WTC11 (cell line): ENCODE measurements at regions not wholly inside any gene's neighbourhood (a gene's known extent, or its start where the extent isn't known, plus 50 kb on each side); places are given as distances from the start of the nearest gene placed in this dataset.

Source experiments
- ATAC-seq: fragments of 200-7000 bp; cut with Tn5 transposase; 2 replicates; pipeline ENCODE4 v1.10.0; 2021; ENCODE audit warnings: mild to moderate bottlenecking, moderate library complexity
- CTCF ChIA-PET: fragments of 300-600 bp; sonication (Branson Sonifier 250); formaldehyde crosslinking; loops from one replicate; lab custom pipeline; 2021; ENCODE audit warnings: antibody characterized with exemption; lab: Charles Lee
- POLR2A ChIA-PET: fragments of 350-600 bp; sonication (Branson Sonifier 250); formaldehyde crosslinking; loops from one replicate; lab custom pipeline; 2021; ENCODE audit warnings: antibody characterized with exemption; lab: Charles Lee
- DNase-seq: peaks from one replicate; pipeline ENCODE4 v3.0.0; 2021; ENCODE audit warnings: low spot score
- H3K27ac Mint-ChIP-seq: 2 replicates; pipeline ENCODE4 v1.8.0; 2021; ENCODE audit warnings: mixed read lengths
- H3K27me3 Mint-ChIP-seq: 2 replicates; pipeline ENCODE4 v1.8.0; 2021; ENCODE audit warnings: low read depth, mild to moderate bottlenecking, moderate library complexity, mixed read lengths
- H3K36me3 Mint-ChIP-seq: 2 replicates; pipeline ENCODE4 v1.8.0; 2021; ENCODE audit warnings: mixed read lengths
- H3K4me1 Mint-ChIP-seq: 2 replicates; pipeline ENCODE4 v1.8.0; 2022; ENCODE audit warnings: mixed read lengths
- H3K4me3 Mint-ChIP-seq: 2 replicates; pipeline ENCODE4 v1.8.0; 2021; ENCODE audit warnings: mild to moderate bottlenecking, moderate library complexity, mixed read lengths
- H3K9me3 Mint-ChIP-seq: 2 replicates; pipeline ENCODE4 v1.8.0; 2021; ENCODE audit warnings: mixed read lengths
- EMX1 ChIP-seq: fragments of 250-450 bp; sonication (Bioruptor Pico); IDR thresholded peaks from 2 replicates; pipeline ENCODE4 v1.8.0; 2021; ENCODE audit warnings: mild to moderate bottlenecking
- ETV6 ChIP-seq: sonication (generic); formaldehyde crosslinking; IDR thresholded peaks from 2 replicates; pipeline ENCODE4 v1.8.1; 2022; ENCODE audit warnings: mild to moderate bottlenecking, missing genetic modification reagents
- FOXP1 ChIP-seq: sonication (generic); formaldehyde crosslinking; IDR thresholded peaks from 2 replicates; pipeline ENCODE4 v1.8.0; 2022; ENCODE audit warnings: missing genetic modification reagents, mild to moderate bottlenecking, moderate library complexity, borderline replicate concordance
- GABPB1 ChIP-seq: sonication (generic); formaldehyde crosslinking; IDR thresholded peaks from 2 replicates; pipeline ENCODE4 v1.8.1; 2023; ENCODE audit warnings: mild to moderate bottlenecking, missing genetic modification reagents
- GRHL2 ChIP-seq: fragments of 250-450 bp; sonication (Bioruptor Pico); IDR thresholded peaks from 2 replicates; pipeline ENCODE4 v1.8.0; 2022; ENCODE audit warnings: mild to moderate bottlenecking, moderate library complexity; ENCODE audit not compliant: insufficient replicate concordance, severe bottlenecking
- NFATC4 ChIP-seq: fragments of 250-450 bp; sonication (Bioruptor Pico); IDR thresholded peaks from 2 replicates; pipeline ENCODE4 v1.9.0; 2021; ENCODE audit warnings: mild to moderate bottlenecking
- NFYB ChIP-seq: sonication (generic); formaldehyde crosslinking; conservative IDR thresholded peaks from 2 replicates; pipeline ENCODE4 v1.8.0; 2022; ENCODE audit warnings: low read depth, missing genetic modification reagents
- NR3C1 ChIP-seq: sonication (generic); formaldehyde crosslinking; conservative IDR thresholded peaks from 2 replicates; pipeline ENCODE4 v1.8.1; 2023; ENCODE audit warnings: low read depth, mild to moderate bottlenecking, missing genetic modification reagents
- RELA ChIP-seq: sonication (generic); formaldehyde crosslinking; IDR thresholded peaks from 2 replicates; pipeline ENCODE4 v1.8.1; 2022; ENCODE audit warnings: missing genetic modification reagents, mild to moderate bottlenecking, borderline replicate concordance
- TP53 ChIP-seq: sonication (generic); formaldehyde crosslinking; IDR thresholded peaks from 2 replicates; pipeline ENCODE4 v1.8.1; 2023; ENCODE audit warnings: mild to moderate bottlenecking, missing genetic modification reagents
- ZBTB21 ChIP-seq: sonication (generic); formaldehyde crosslinking; IDR thresholded peaks from 2 replicates; pipeline ENCODE4 v1.8.1; 2023; ENCODE audit warnings: mild to moderate bottlenecking, missing genetic modification reagents, borderline replicate concordance
- ZNF121 ChIP-seq: sonication (generic); formaldehyde crosslinking; IDR thresholded peaks from 2 replicates; pipeline ENCODE4 v1.8.0; 2023; ENCODE audit warnings: missing genetic modification reagents
- ZNF317 ChIP-seq: sonication (generic); formaldehyde crosslinking; IDR thresholded peaks from 2 replicates; pipeline ENCODE4 v1.8.1; 2023; ENCODE audit warnings: low read depth, mild to moderate bottlenecking, moderate library complexity, missing genetic modification reagents, borderline replicate concordance
- ZNF396 ChIP-seq: fragments of 250-450 bp; sonication (Bioruptor Pico); IDR thresholded peaks from 2 replicates; pipeline ENCODE4 v1.8.0; 2021; ENCODE audit warnings: mild to moderate bottlenecking, moderate library complexity, borderline replicate concordance
- ZNF416 ChIP-seq: fragments of 250-450 bp; sonication (Bioruptor Pico); IDR thresholded peaks from 2 replicates; pipeline ENCODE4 v1.9.0; 2021; ENCODE audit warnings: mild to moderate bottlenecking, inconsistent platforms
- ZNF671 ChIP-seq: fragments of 250-450 bp; sonication (Bioruptor Pico); IDR thresholded peaks from 2 replicates; pipeline ENCODE4 v1.8.0; 2021; ENCODE audit warnings: mild to moderate bottlenecking
- TF ChIP-seq, protein P1 (sequence below): fragments of 250-450 bp; sonication (Bioruptor Pico); conservative IDR thresholded peaks from 2 replicates; pipeline ENCODE4 v1.9.0; 2021; ENCODE audit warnings: mild to moderate bottlenecking
- TF ChIP-seq, protein P2 (sequence below): sonication (generic); formaldehyde crosslinking; conservative IDR thresholded peaks from 2 replicates; pipeline ENCODE4 v1.8.1; 2022; ENCODE audit warnings: mild to moderate bottlenecking, missing genetic modification reagents
- TF ChIP-seq, protein P3 (sequence below): sonication (generic); formaldehyde crosslinking; IDR thresholded peaks from 2 replicates; pipeline ENCODE4 v1.8.1; 2023; ENCODE audit warnings: mild to moderate bottlenecking, missing genetic modification reagents
- TF ChIP-seq, protein P4 (sequence below): sonication (generic); formaldehyde crosslinking; IDR thresholded peaks from 2 replicates; pipeline ENCODE4 v1.8.0; 2022; ENCODE audit warnings: mild to moderate bottlenecking, missing genetic modification reagents
- TF ChIP-seq, protein P5 (sequence below): fragments of 250-450 bp; sonication (Bioruptor Pico); IDR thresholded peaks from 2 replicates; pipeline ENCODE4 v1.9.0; 2021; ENCODE audit warnings: moderate library complexity, mild to moderate bottlenecking, inconsistent platforms, borderline replicate concordance
- TF ChIP-seq, protein P6 (sequence below): sonication (generic); formaldehyde crosslinking; IDR thresholded peaks from 2 replicates; pipeline ENCODE4 v1.8.1; 2023; ENCODE audit warnings: mild to moderate bottlenecking, missing genetic modification reagents, moderate library complexity
- TF ChIP-seq, protein P7 (sequence below): sonication (generic); formaldehyde crosslinking; IDR thresholded peaks from 2 replicates; pipeline ENCODE4 v1.8.1; 2022; ENCODE audit warnings: missing genetic modification reagents, borderline replicate concordance
- TF ChIP-seq, protein P8 (sequence below): sonication (generic); formaldehyde crosslinking; IDR thresholded peaks from 2 replicates; pipeline ENCODE4 v1.8.1; 2022; ENCODE audit warnings: low read depth, missing genetic modification reagents, borderline replicate concordance

DNA sequence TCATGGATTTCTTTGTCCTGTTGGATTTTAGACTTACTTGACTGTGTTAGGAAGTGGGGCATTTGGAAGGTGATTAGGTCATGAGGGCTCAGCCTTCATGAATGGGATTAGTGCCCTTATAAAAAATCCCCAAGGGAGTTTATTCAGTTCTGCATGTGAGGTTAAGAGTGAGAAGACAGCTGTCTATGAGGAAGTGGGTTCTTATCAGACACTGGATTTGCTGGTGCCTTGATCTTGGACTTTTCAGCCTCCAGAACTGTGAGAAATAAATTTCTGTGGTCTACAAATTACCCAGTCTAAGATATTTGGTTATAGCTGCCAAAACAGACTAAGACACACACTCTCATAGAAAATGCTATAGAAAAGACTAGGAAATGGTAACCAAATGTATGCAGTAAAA, 724.7 kb upstream of the FZD8 start:
- Mint-ChIP-seq H3K27ac (no peak overlapping the region), H3K36me3 (no peaks in the 10 kb centered on the region), H3K4me3 (no peak overlapping the region), H3K9me3 (peaks cover 4% of the 10 kb centered on the region; the same call in 1 of the 2 replicates), H3K27me3 (no peaks in the 10 kb centered on the region; the same call in 1 of the 2 replicates)
- ChIA-PET CTCF (no interaction called here), POLR2A (interaction anchor here (0.6 kb wide), 1 partner anchor 274 kb away, joined by 9 read pairs; no protein-coding TSS in a partner anchor)
- ATAC-seq (no peak), DNase-seq (no peak)
- TF ChIP-seq ZNF396 (CRISPR knock-in tag) (no peak), FOXP1 (CRISPR knock-in tag) (no peak), NFYB (CRISPR knock-in tag) (no peak), TP53 (CRISPR knock-in tag) (no peak), ZNF671 (CRISPR knock-in tag) (no peak), NR3C1 (no peak), ZBTB21 (CRISPR knock-in tag) (no peak)
- TF ChIP-seq, protein P1, sequence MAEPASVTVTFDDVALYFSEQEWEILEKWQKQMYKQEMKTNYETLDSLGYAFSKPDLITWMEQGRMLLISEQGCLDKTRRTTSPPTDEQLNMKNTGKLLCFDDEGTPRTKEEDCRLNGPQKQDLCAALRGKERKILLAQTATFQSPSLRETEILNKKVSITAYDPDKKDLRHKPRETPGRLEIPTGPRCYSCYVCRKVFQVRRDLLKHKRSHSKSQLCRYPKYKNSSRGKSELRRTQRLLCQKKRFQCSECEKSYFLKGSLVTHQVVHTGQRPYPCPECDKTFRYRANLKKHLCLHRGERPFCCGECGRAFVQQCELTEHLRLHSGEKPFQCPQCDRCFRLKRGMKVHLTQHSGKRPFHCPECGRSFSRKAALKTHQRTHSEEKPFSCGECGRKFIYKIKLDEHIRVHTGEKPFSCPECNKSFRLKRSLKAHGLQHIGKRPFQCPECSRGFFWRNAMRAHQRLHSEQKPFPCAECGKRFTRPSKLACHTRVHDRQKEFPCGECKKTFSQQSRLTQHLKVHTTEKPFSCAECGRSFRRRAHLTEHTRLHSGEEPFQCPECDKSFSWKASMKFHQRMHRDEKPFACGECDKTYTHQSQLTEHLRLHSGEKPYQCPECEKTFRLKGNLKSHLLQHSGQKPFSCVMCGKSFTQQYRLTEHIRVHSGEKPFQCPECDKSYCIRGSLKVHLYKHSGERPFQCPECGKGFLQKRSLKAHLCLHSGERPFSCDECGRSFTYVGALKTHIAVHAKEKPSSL, result no peak
- TF ChIP-seq, protein P2, sequence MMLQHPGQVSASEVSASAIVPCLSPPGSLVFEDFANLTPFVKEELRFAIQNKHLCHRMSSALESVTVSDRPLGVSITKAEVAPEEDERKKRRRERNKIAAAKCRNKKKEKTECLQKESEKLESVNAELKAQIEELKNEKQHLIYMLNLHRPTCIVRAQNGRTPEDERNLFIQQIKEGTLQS, result no peak
- TF ChIP-seq, protein P3, sequence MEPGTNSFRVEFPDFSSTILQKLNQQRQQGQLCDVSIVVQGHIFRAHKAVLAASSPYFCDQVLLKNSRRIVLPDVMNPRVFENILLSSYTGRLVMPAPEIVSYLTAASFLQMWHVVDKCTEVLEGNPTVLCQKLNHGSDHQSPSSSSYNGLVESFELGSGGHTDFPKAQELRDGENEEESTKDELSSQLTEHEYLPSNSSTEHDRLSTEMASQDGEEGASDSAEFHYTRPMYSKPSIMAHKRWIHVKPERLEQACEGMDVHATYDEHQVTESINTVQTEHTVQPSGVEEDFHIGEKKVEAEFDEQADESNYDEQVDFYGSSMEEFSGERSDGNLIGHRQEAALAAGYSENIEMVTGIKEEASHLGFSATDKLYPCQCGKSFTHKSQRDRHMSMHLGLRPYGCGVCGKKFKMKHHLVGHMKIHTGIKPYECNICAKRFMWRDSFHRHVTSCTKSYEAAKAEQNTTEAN (CRISPR knock-in tag), result no peak
- TF ChIP-seq, protein P4, sequence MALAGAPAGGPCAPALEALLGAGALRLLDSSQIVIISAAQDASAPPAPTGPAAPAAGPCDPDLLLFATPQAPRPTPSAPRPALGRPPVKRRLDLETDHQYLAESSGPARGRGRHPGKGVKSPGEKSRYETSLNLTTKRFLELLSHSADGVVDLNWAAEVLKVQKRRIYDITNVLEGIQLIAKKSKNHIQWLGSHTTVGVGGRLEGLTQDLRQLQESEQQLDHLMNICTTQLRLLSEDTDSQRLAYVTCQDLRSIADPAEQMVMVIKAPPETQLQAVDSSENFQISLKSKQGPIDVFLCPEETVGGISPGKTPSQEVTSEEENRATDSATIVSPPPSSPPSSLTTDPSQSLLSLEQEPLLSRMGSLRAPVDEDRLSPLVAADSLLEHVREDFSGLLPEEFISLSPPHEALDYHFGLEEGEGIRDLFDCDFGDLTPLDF (CRISPR knock-in tag), result no peak
- TF ChIP-seq, protein P5, sequence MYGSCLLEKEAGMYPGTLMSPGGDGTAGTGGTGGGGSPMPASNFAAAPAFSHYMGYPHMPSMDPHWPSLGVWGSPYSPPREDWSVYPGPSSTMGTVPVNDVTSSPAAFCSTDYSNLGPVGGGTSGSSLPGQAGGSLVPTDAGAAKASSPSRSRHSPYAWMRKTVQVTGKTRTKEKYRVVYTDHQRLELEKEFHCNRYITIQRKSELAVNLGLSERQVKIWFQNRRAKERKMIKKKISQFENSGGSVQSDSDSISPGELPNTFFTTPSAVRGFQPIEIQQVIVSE (CRISPR knock-in tag), result no peak
- TF ChIP-seq, all 79 proteins: peak for 0
- H3K4me1 Mint-ChIP-seq, result no peaks in the 10 kb centered on the region

DNA sequence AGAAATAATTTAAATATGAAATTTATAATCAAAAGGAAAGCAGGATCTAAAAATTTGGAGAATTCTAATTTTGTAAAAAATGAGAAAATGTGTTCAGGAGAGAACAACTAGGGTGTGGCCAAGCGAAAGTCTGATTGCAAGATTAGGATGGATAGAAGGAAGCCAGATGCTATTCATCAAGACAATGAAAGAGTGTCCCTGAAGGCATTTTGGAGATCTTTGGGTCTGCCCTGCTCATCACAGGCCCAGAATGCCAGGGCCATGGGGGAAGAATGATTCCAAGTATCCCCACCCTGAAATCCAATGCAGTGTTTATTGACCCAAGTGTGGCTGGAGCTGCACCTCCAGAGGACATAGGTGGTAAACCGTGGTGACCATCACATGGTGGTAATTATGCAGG, 724.0 kb upstream of the FZD8 start:
- peaks cover 4% of the 10 kb centered on the region; the same call in 1 of the 2 replicates for H3K9me3 Mint-ChIP-seq
- TF ChIP-seq GRHL2 (CRISPR knock-in tag) (no peak), ETV6 (CRISPR knock-in tag) (no peak), FOXP1 (CRISPR knock-in tag) (no peak), ZNF121 (no peak), EMX1 (CRISPR knock-in tag) (no peak), RELA (CRISPR knock-in tag) (no peak), GABPB1 (no peak), NFATC4 (CRISPR knock-in tag) (no peak), ZNF317 (CRISPR knock-in tag) (no peak), ZNF416 (no peak)
- TF ChIP-seq, protein P6, sequence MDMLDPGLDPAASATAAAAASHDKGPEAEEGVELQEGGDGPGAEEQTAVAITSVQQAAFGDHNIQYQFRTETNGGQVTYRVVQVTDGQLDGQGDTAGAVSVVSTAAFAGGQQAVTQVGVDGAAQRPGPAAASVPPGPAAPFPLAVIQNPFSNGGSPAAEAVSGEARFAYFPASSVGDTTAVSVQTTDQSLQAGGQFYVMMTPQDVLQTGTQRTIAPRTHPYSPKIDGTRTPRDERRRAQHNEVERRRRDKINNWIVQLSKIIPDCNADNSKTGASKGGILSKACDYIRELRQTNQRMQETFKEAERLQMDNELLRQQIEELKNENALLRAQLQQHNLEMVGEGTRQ (CRISPR knock-in tag), result no peak
- TF ChIP-seq, protein P7, sequence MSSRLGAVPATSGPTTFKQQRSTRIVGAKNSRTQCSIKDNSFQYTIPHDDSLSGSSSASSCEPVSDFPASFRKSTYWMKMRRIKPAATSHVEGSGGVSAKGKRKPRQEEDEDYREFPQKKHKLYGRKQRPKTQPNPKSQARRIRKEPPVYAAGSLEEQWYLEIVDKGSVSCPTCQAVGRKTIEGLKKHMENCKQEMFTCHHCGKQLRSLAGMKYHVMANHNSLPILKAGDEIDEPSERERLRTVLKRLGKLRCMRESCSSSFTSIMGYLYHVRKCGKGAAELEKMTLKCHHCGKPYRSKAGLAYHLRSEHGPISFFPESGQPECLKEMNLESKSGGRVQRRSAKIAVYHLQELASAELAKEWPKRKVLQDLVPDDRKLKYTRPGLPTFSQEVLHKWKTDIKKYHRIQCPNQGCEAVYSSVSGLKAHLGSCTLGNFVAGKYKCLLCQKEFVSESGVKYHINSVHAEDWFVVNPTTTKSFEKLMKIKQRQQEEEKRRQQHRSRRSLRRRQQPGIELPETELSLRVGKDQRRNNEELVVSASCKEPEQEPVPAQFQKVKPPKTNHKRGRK, result no peak
- TF ChIP-seq, protein P8, sequence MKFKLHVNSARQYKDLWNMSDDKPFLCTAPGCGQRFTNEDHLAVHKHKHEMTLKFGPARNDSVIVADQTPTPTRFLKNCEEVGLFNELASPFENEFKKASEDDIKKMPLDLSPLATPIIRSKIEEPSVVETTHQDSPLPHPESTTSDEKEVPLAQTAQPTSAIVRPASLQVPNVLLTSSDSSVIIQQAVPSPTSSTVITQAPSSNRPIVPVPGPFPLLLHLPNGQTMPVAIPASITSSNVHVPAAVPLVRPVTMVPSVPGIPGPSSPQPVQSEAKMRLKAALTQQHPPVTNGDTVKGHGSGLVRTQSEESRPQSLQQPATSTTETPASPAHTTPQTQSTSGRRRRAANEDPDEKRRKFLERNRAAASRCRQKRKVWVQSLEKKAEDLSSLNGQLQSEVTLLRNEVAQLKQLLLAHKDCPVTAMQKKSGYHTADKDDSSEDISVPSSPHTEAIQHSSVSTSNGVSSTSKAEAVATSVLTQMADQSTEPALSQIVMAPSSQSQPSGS, result no peak
- TF ChIP-seq, all 79 proteins: peak for 0
- no peak for ATAC-seq
- no peak for DNase-seq
- H3K27ac Mint-ChIP-seq, result no peak overlapping the region
- H3K36me3 Mint-ChIP-seq, result no peaks in the 10 kb centered on the region
- no peaks in the 10 kb centered on the region for H3K27me3 Mint-ChIP-seq
- H3K4me1 Mint-ChIP-seq, result no peaks in the 10 kb centered on the region
- CTCF ChIA-PET, result no interaction called here
- POLR2A ChIA-PET, result interaction anchor here (0.5 to 0.6 kb wide), 2 partner anchors 263 to 275 kb away, joined by 3 to 9 read pairs; no protein-coding TSS in a partner anchor
- no peak overlapping the region for H3K4me3 Mint-ChIP-seq
